Keratinocyte (primary cell): ENCODE measurements at regions not wholly inside any gene's neighbourhood (a gene's known extent, or its start where the extent isn't known, plus 50 kb on each side); places are given as distances from the start of the nearest gene placed in this dataset.

Experiments used
- DNase-seq: peaks from one replicate; pipeline ENCODE4 v3.0.0-alpha.2; 2011; ENCODE audit warnings: low read depth, missing footprints, low spot score
- FAIRE-seq: peaks from 2 replicates; lab custom pipeline; 2011; peaks lifted over from hg19 to GRCh38; lab: Jason Lieb, UNC
- H2AFZ ChIP-seq: 2 replicates; pipeline ENCODE4 v1.6.0; 2012; ENCODE audit warnings: low read length, control low read depth, inconsistent platforms; ENCODE audit not compliant: control insufficient read depth
- H3K27ac ChIP-seq: 2 replicates; pipeline ENCODE4 v1.5.1; 2011; ENCODE audit warnings: low read length; ENCODE audit not compliant: control insufficient read depth, insufficient read depth
- H3K27me3 ChIP-seq: 3 replicates; pipeline ENCODE4 v1.6.0; 2011; ENCODE audit warnings: low read length; ENCODE audit not compliant: control insufficient read depth, insufficient read depth; ENCODE audit errors: extremely low read depth
- H3K36me3 ChIP-seq, 2 experiments: 2 replicates in 1 of 2; 3 replicates in 1 of 2; pipeline ENCODE4 v1.5.1; 2011; ENCODE audit warnings: low read length in 2 of 2, mild to moderate bottlenecking in 1 of 2; ENCODE audit not compliant: control insufficient read depth in 2 of 2, insufficient read depth in 2 of 2; ENCODE audit errors: extremely low read depth in 1 of 2
- H3K4me1 ChIP-seq: 3 replicates; pipeline ENCODE4 v1.5.1; 2011; ENCODE audit warnings: low read length; ENCODE audit not compliant: control insufficient read depth, insufficient read depth; ENCODE audit errors: extremely low read depth
- H3K4me2 ChIP-seq: 3 replicates; pipeline ENCODE4 v1.6.0; 2011; ENCODE audit warnings: low read depth, low read length; ENCODE audit not compliant: control insufficient read depth, insufficient read depth; ENCODE audit errors: extremely low read depth
- H3K4me3 ChIP-seq, 3 experiments: fragments of 200-600 bp in 1 of 3; sonication (generic) in 1 of 3; 2 replicates in 2 of 3; 3 replicates in 1 of 3; pipeline ENCODE4 v1.5.1; 2011 to 2016; ENCODE audit warnings: low read length in 3 of 3, mild to moderate bottlenecking in 3 of 3, control low read depth in 2 of 3, inconsistent platforms in 1 of 3, low read depth in 1 of 3, mixed read lengths in 1 of 3, mixed run types in 1 of 3, moderate library complexity in 1 of 3; ENCODE audit not compliant: control insufficient read depth in 2 of 3, insufficient read depth in 2 of 3; ENCODE audit errors: extremely low read depth in 1 of 3
- H3K79me2 ChIP-seq: 2 replicates; pipeline ENCODE4 v1.6.0; 2012; ENCODE audit warnings: low read length; ENCODE audit not compliant: control insufficient read depth, insufficient read depth
- H3K9ac ChIP-seq: 3 replicates; pipeline ENCODE4 v1.6.0; 2011; ENCODE audit warnings: low read length; ENCODE audit not compliant: control insufficient read depth, insufficient read depth; ENCODE audit errors: extremely low read depth
- H3K9me1 ChIP-seq: 3 replicates; pipeline ENCODE4 v1.6.0; 2011; ENCODE audit warnings: low read length; ENCODE audit not compliant: control insufficient read depth, insufficient read depth; ENCODE audit errors: extremely low read depth
- H3K9me3 ChIP-seq: 2 replicates; pipeline ENCODE4 v1.5.1; 2012; ENCODE audit warnings: low read depth, low read length; ENCODE audit not compliant: control insufficient read depth
- H4K20me1 ChIP-seq: 3 replicates; pipeline ENCODE4 v1.6.0; 2011; ENCODE audit warnings: low read length; ENCODE audit not compliant: control insufficient read depth, insufficient read depth; ENCODE audit errors: extremely low read depth
- CTCF ChIP-seq, 3 experiments: IDR thresholded peaks in 1 of 3; conservative IDR thresholded peaks in 1 of 3; optimal IDR thresholded peaks in 1 of 3; 2 replicates in 2 of 3; 3 replicates in 1 of 3; pipeline versions ENCODE3 to v1.5.1; 2011; ENCODE audit warnings: low read length in 3 of 3, mild to moderate bottlenecking in 3 of 3, moderate library complexity in 2 of 3, control low read depth in 1 of 3, inconsistent platforms in 1 of 3; ENCODE audit not compliant: insufficient read depth in 2 of 3; ENCODE audit errors: extremely low read depth in 1 of 3
- EZH2 ChIP-seq: IDR thresholded peaks from one replicate; pipeline ENCODE4 v1.6.1; 2012; ENCODE audit warnings: inconsistent platforms, mild to moderate bottlenecking, low read length, moderate library complexity
- dilution Hi-C: fragments of 300-500 bp; cut with MboI; formaldehyde crosslinking; loops from one replicate; pipeline ENCODE4 v1.7.0; 2020; ENCODE audit warnings: low sequenced_read_pairs; ENCODE audit not compliant: extremely low pct_ligation_motif_present

GRCh38 chrX:10030570-10030969 lies 63.4 kb downstream of the CLDN34 start:
- Histone ChIP-seq H3K79me2 (peaks cover 12% of the 10 kb centered on the region), H4K20me1 (no peaks in the 10 kb centered on the region), H3K9ac (no peak overlapping the region)

GRCh38 chrX:10031746-10032145 lies 64.6 kb downstream of the CLDN34 start:
- H3K27ac ChIP-seq = no peak overlapping the region
- FAIRE-seq (no peak), DNase-seq (no peak)
- no peaks in the 10 kb centered on the region for H3K27me3 ChIP-seq
- H3K9ac ChIP-seq = no peak overlapping the region
- no peaks in the 10 kb centered on the region for H3K36me3 ChIP-seq
- no peak overlapping the region for H3K4me2 ChIP-seq
- no peak overlapping the region for H2AFZ ChIP-seq
- peaks cover 7% of the 10 kb centered on the region for H3K4me1 ChIP-seq
- no peak overlapping the region for H3K4me3 ChIP-seq
- no peaks in the 10 kb centered on the region for H3K9me3 ChIP-seq
- TF ChIP-seq CTCF (optimal IDR thresholded peaks at IDR 0.05 in 1 of 3, IDR thresholded peaks at IDR 0.05 in 1 of 3, conservative IDR thresholded peaks at IDR 0.05 in 1 of 3; ENCODE audit: extremely low read depth in 1 of 3, insufficient read depth in 2 of 3, low read length in 3 of 3) = no peak
- TF ChIP-seq EZH2 = no peak
- H3K9me1 ChIP-seq = no peaks in the 10 kb centered on the region
- dilution Hi-C loops = no loop called here
- H3K79me2 ChIP-seq = peaks cover 9% of the 10 kb centered on the region
- H4K20me1 ChIP-seq = no peaks in the 10 kb centered on the region

More at GRCh38 chrX:10030570-10030969, 63.4 kb downstream of the CLDN34 start:
- H3K27me3 ChIP-seq = no peaks in the 10 kb centered on the region
- no peaks in the 10 kb centered on the region for H3K36me3 ChIP-seq
- no peak overlapping the region for H2AFZ ChIP-seq
- H3K4me1 ChIP-seq = peaks cover 7% of the 10 kb centered on the region
- H3K4me2 ChIP-seq = no peak overlapping the region
- no peak overlapping the region for H3K4me3 ChIP-seq
- H3K9me1 ChIP-seq = no peaks in the 10 kb centered on the region
- H3K27ac ChIP-seq = no peak overlapping the region
- dilution Hi-C loops = no loop called here
- no peak for TF ChIP-seq EZH2
- DNase-seq (no peak), FAIRE-seq (no peak)
- H3K9me3 ChIP-seq = no peaks in the 10 kb centered on the region

- Histone ChIP-seq H3K9me3 (no peaks in the 10 kb centered on the region), H3K4me2 (no peak overlapping the region), H3K9me1 (no peaks in the 10 kb centered on the region), H3K4me1 (peaks cover 7% of the 10 kb centered on the region), H3K79me2 (peaks cover 9% of the 10 kb centered on the region), H3K4me3 (no peak overlapping the region), H3K36me3 (no peaks in the 10 kb centered on the region), H3K27me3 (no peaks in the 10 kb centered on the region), H2AFZ (no peak overlapping the region), H3K9ac (no peak overlapping the region), H4K20me1 (no peaks in the 10 kb centered on the region), H3K27ac (no peak overlapping the region)
- FAIRE-seq = no peak
- no peak for DNase-seq
- no peak for TF ChIP-seq EZH2
- TF ChIP-seq CTCF (optimal IDR thresholded peaks at IDR 0.05 in 1 of 3, IDR thresholded peaks at IDR 0.05 in 1 of 3, conservative IDR thresholded peaks at IDR 0.05 in 1 of 3; ENCODE audit: extremely low read depth in 1 of 3, insufficient read depth in 2 of 3, low read length in 3 of 3) = no peak
- dilution Hi-C loops = no loop called here
Observed at GRCh38 chrX:10032147-10032546, 65.0 kb downstream of the CLDN34 start.
